Tibial nerve (tissue), 4 donors: ENCODE measurements at regions not wholly inside any gene's neighbourhood (a gene's known extent, or its start where the extent isn't known, plus 50 kb on each side); places are given as distances from the start of the nearest gene placed in this dataset.

Experiments
- DNase-seq, 2 donors: peaks; one replicate each; pipeline ENCODE4 v3.0.0-alpha.2; 2019; ENCODE audit warnings: low spot score in 2 of 2
- H3K27ac ChIP-seq, 4 donors: fragments of 200-600 bp; sonication (generic) in 3 of 4; one replicate each; pipeline ENCODE4 v1.5.1; 2017 to 2019; ENCODE audit warnings: mild to moderate bottlenecking in 1 of 4
- H3K27me3 ChIP-seq, 2 donors: fragments of 200-600 bp; sonication (generic) in 1 of 2; one replicate each; pipeline versions ENCODE4 v1.5.1 to v1.6.0; 2017 to 2019
- H3K36me3 ChIP-seq, 3 donors: fragments of 200-600 bp; sonication (generic); one replicate each; pipeline ENCODE4 v1.5.1; 2018 to 2019
- H3K4me1 ChIP-seq, 4 donors: fragments of 200-600 bp; sonication (generic) in 3 of 4; one replicate each; pipeline ENCODE4 v1.5.1; 2017 to 2019
- H3K4me3 ChIP-seq, 4 donors: fragments of 200-600 bp; sonication (generic) in 3 of 4; one replicate each; pipeline ENCODE4 v1.5.1; 2017 to 2019; ENCODE audit warnings: mild to moderate bottlenecking in 1 of 4, moderate library complexity in 1 of 4
- H3K9me3 ChIP-seq, 4 donors: fragments of 200-600 bp; sonication (generic) in 3 of 4; one replicate each; pipeline ENCODE4 v1.5.1; 2017 to 2019
- EP300 ChIP-seq, 2 donors: sonication (generic); formaldehyde crosslinking; IDR thresholded peaks; one replicate each; pipeline ENCODE4 v1.6.1; 2017; ENCODE audit warnings: antibody characterized with exemption in 2 of 2, mild to moderate bottlenecking in 1 of 2
- POLR2A ChIP-seq, 2 donors: fragments of 450-650 bp; IDR thresholded peaks; one replicate each; pipeline ENCODE4 v1.6.1; 2017; ENCODE audit warnings: antibody characterized with exemption in 2 of 2, mild to moderate bottlenecking in 2 of 2, moderate library complexity in 2 of 2
- WGBS, 2 donors: methylation state at CpG; one replicate each; pipeline ENCODE4 v1.1.5; 2018; 5-methylcytosine and 5-hydroxymethylcytosine counted together
- TF ChIP-seq, protein P1 (sequence below), 5 experiments: fragments of 200-600 bp in 3 of 5; fragments of 450-650 bp in 2 of 5; sonication (generic) in 3 of 5; IDR thresholded peaks; one replicate each; pipeline ENCODE4 v1.5.1; 2016 to 2019; ENCODE audit warnings: antibody characterized with exemption in 5 of 5, mild to moderate bottlenecking in 3 of 5, moderate library complexity in 2 of 5

DNA sequence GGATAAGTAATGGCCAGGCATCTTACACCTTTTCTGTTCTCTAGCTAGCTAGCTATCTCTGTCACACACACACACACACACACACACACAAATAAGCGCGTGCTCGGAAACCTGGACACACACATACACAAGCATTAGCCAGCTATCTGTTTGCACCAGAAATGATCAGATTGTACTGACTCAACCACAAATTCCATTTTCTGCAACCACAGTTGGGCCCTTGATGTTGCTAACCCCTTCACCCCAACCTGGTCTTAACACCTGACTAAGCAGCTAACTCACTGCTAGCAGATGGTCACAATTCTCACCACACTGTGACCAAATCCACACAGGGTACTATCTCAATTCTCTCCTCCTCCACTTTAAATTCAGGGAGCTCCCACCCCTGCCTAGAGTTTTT, 183.0 kb upstream of the THBS1 start:
- H3K9me3 ChIP-seq: no peaks in the 10 kb centered on the region
- TF ChIP-seq POLR2A (IDR thresholded peaks at IDR 0.05) (no peak), EP300 (IDR thresholded peaks at IDR 0.05) (no peak)
- TF ChIP-seq, protein P1, sequence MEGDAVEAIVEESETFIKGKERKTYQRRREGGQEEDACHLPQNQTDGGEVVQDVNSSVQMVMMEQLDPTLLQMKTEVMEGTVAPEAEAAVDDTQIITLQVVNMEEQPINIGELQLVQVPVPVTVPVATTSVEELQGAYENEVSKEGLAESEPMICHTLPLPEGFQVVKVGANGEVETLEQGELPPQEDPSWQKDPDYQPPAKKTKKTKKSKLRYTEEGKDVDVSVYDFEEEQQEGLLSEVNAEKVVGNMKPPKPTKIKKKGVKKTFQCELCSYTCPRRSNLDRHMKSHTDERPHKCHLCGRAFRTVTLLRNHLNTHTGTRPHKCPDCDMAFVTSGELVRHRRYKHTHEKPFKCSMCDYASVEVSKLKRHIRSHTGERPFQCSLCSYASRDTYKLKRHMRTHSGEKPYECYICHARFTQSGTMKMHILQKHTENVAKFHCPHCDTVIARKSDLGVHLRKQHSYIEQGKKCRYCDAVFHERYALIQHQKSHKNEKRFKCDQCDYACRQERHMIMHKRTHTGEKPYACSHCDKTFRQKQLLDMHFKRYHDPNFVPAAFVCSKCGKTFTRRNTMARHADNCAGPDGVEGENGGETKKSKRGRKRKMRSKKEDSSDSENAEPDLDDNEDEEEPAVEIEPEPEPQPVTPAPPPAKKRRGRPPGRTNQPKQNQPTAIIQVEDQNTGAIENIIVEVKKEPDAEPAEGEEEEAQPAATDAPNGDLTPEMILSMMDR (IDR thresholded peaks at IDR 0.05): no peak
- H3K4me3 ChIP-seq: no peak overlapping the region
- H3K36me3 ChIP-seq: no peaks in the 10 kb centered on the region
- 96 to 100% methylated on average over 3 of the region's 3 CpGs for WGBS, 2 donors
- no peak overlapping the region for H3K27ac ChIP-seq
- no peaks in the 10 kb centered on the region for H3K27me3 ChIP-seq
- DNase-seq: no peak
- no peaks in the 10 kb centered on the region for H3K4me1 ChIP-seq

DNA sequence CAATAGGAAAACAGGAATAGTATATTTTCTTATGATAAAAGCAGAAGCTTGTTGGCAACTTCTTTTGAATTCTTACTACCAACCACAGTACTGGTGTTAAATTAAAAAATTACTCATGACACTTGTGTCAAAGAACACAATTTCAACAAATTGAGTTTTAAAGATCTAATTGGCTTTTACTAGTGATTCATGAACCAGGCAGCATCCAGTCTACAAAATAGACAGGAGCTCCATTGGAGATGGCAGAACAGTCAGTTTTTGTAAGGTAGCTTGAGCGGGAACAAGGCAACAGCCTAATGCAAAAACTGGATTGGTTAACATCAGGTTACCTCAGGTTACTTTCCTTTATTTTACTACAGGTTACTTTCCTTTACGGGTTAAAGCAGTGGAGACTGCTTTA, 181.3 kb upstream of the THBS1 start:
- no peaks in the 10 kb centered on the region for H3K27me3 ChIP-seq
- no peak overlapping the region for H3K27ac ChIP-seq
- WGBS, 2 donors: 97 to 99% methylated on average over 2 of the region's 2 CpGs

DNA sequence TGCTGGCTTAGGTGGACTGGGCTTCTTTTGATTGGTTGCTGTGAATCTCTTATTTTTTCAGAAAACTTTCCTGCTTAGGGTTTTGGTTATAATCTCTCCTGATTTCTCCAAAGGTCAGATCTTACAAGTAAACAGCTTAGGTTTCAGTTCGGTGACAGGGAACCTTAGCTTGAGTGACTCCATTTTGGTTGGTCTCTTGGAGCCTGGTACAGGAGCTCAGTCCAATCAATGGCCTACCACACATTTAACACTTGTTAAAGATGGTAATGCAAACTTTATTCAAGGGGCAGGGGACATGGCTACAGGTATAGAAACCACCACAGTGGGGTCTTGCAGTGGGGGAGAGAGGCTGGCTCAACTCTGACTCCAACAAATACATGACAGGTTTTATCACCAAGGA, 180.9 kb upstream of the THBS1 start:
- TF ChIP-seq EP300 (IDR thresholded peaks at IDR 0.05): no peak
- no peak for TF ChIP-seq POLR2A (IDR thresholded peaks at IDR 0.05)
- TF ChIP-seq, protein P1 (IDR thresholded peaks at IDR 0.05): no peak
- Histone ChIP-seq H3K27me3 (no peaks in the 10 kb centered on the region), H3K4me1 (peaks cover 0 to 5% (median 0%) of the 10 kb centered on the region in 4 donors), H3K4me3 (no peak overlapping the region), H3K9me3 (no peaks in the 10 kb centered on the region), H3K36me3 (no peaks in the 10 kb centered on the region), H3K27ac (no peak overlapping the region)
- no peak for DNase-seq
- WGBS, 2 donors: 97 to 100% methylated on average over 1 of the region's 1 CpG

More for the DNA sequence above, 181.3 kb upstream of the THBS1 start:
- TF ChIP-seq, protein P1 (IDR thresholded peaks at IDR 0.05): no peak
- no peak for TF ChIP-seq EP300 (IDR thresholded peaks at IDR 0.05)
- no peak for TF ChIP-seq POLR2A (IDR thresholded peaks at IDR 0.05)
- Histone ChIP-seq H3K4me3 (no peak overlapping the region), H3K9me3 (no peaks in the 10 kb centered on the region), H3K4me1 (peaks cover 0 to 5% (median 0%) of the 10 kb centered on the region in 4 donors), H3K36me3 (no peaks in the 10 kb centered on the region)
- no peak for DNase-seq

DNA sequence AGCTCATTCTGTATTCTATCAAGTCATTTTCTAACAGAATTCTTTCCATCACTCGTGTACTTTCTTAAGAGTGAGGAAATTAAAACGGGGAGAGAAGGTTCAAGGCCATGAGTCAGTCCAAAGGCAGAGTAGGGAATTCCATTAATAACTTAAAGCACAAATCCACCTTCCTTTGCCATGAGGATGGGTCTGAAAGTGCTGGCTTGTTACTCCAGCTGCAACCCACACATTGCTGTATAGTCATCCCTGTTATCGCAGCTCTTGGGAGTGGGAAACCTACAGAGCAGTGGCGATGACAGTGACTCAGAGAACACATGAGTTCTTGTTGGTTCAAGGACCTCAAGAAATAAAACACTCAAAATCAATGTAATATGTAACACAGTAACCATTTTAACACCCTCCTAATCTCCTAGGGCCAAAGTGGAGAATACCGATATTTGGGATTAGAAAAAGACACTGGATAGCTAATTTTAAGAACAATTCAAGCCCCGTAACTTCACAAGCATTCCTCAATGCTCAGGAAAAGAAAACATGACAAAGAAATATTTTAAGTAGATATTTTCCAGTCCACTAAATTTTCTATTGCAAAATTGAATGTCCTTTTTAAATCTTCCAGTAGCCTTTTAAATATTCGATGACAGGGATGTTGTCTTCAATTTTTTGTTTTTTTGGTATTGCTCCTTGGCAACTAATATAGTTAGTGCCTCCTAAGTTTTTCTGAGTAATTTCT, 179.9 kb upstream of the THBS1 start:
- Histone ChIP-seq H3K9me3 (no peaks in the 10 kb centered on the region), H3K4me1 (peaks cover 0 to 5% (median 0%) of the 10 kb centered on the region in 4 donors), H3K4me3 (no peak overlapping the region), H3K36me3 (no peaks in the 10 kb centered on the region), H3K27ac (no peak overlapping the region), H3K27me3 (no peaks in the 10 kb centered on the region)
- no peak for TF ChIP-seq POLR2A (IDR thresholded peaks at IDR 0.05)
- TF ChIP-seq, protein P1 (IDR thresholded peaks at IDR 0.05): no peak
- WGBS, 2 donors: 88 to 93% methylated on average over 7 of the region's 7 CpGs
- no peak for DNase-seq

DNA sequence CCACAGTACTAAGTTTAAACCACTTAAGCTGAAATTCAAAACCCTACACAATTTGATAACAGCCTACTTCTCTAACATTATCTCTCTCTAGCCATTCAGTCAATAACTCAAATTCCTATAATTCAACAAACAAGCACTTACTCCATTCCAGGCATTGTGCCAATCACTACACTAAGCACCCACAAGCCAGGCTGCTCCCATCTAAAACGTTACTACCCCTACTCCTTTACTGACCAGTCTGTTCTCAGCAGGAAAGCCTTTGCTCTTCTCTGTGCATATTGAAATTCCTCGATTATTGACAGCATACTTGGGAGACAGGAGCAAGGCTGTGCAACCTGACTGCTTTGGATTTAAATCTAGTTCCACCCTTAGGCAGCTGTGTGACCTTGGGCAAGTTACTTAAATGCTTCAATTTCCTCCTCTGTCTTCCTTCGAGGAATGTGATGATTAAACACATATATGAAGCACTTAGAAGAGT, 177.2 kb upstream of the THBS1 start:
- Histone ChIP-seq H3K27me3 (no peaks in the 10 kb centered on the region), H3K9me3 (no peaks in the 10 kb centered on the region), H3K4me3 (no peak overlapping the region), H3K27ac (no peak overlapping the region), H3K36me3 (no peaks in the 10 kb centered on the region), H3K4me1 (peaks cover 0 to 5% (median 0%) of the 10 kb centered on the region in 4 donors)
- 17 to 29% methylated on average over 3 of the region's 3 CpGs for WGBS, 2 donors
- DNase-seq: no peak
- TF ChIP-seq, protein P1 (IDR thresholded peaks at IDR 0.05): no peak
- TF ChIP-seq EP300 (IDR thresholded peaks at IDR 0.05): no peak
- TF ChIP-seq POLR2A (IDR thresholded peaks at IDR 0.05): no peak
